ENCODE measurements at regions not wholly inside any gene's neighbourhood (a gene's known extent, or its start where the extent isn't known, plus 50 kb on each side); places are given as distances from the start of the nearest gene placed in this dataset.
"Not testable (repeated sequence)": the region's sequence is repeated elsewhere in the genome, so short reads cannot be mapped to it uniquely, and the experiment has no call there.

- no peak for TF ChIP-seq CTCF (IDR thresholded peaks at IDR 0.05; ENCODE audit: control insufficient read depth, insufficient read depth, low read depth, low read length, missing control alignments)
- DNase-seq (ENCODE audit: low read depth): no peak
Measured at GRCh38 chr2:83994633-83995179, 464.4 kb downstream of the SUCLG1 start.

GRCh38 chr2:83993873-83994632 is 465.0 kb downstream of the SUCLG1 start:
- no peak for TF ChIP-seq CTCF (IDR thresholded peaks at IDR 0.05; ENCODE audit: control insufficient read depth, insufficient read depth, low read depth, low read length, missing control alignments)
- no peak overlapping the region for H3K4me3 ChIP-seq (ENCODE audit: control insufficient read depth, low read depth, low read length)
- DNase-seq (ENCODE audit: low read depth): no peak

More at GRCh38 chr2:83994633-83995179, 464.4 kb downstream of the SUCLG1 start:
- H3K4me3 ChIP-seq (ENCODE audit: control insufficient read depth, low read depth, low read length): no peak overlapping the region

GRCh38 chr2:83991992-83992391 is 467.1 kb downstream of the SUCLG1 start:
- H3K4me3 ChIP-seq (ENCODE audit: control insufficient read depth, low read depth, low read length): no peak overlapping the region
- TF ChIP-seq CTCF (IDR thresholded peaks at IDR 0.05; ENCODE audit: control insufficient read depth, insufficient read depth, low read depth, low read length, missing control alignments): no peak
- DNase-seq (ENCODE audit: low read depth): no peak

- H3K4me3 ChIP-seq (ENCODE audit: control insufficient read depth, low read depth, low read length): no peak overlapping the region
- no peak for DNase-seq (ENCODE audit: low read depth)
- no peak for TF ChIP-seq CTCF (IDR thresholded peaks at IDR 0.05; ENCODE audit: control insufficient read depth, insufficient read depth, low read depth, low read length, missing control alignments)
Measured at GRCh38 chr2:83990636-83991035, 468.4 kb downstream of the SUCLG1 start.

- not testable (repeated sequence) for H3K4me3 ChIP-seq (ENCODE audit: control insufficient read depth, low read depth, low read length); DNase-seq (ENCODE audit: low read depth)
Measured at GRCh38 chr2:83976628-83977027, 482.5 kb downstream of the SUCLG1 start.

GRCh38 chr2:83972128-83972527 is 487.0 kb downstream of the SUCLG1 start:
- no peak for DNase-seq (ENCODE audit: low read depth)
- no peak overlapping the region for H3K4me3 ChIP-seq (ENCODE audit: control insufficient read depth, low read depth, low read length)
- TF ChIP-seq CTCF (IDR thresholded peaks at IDR 0.05; ENCODE audit: control insufficient read depth, insufficient read depth, low read depth, low read length, missing control alignments): no peak

GRCh38 chr2:83971547-83971946 is 487.5 kb downstream of the SUCLG1 start:
- H3K4me3 ChIP-seq (ENCODE audit: control insufficient read depth, low read depth, low read length): no peak overlapping the region
- no peak for TF ChIP-seq CTCF (IDR thresholded peaks at IDR 0.05; ENCODE audit: control insufficient read depth, insufficient read depth, low read depth, low read length, missing control alignments)
- no peak for DNase-seq (ENCODE audit: low read depth)
